ENCODE measurements at regions not wholly inside any gene's neighbourhood (a gene's known extent, or its start where the extent isn't known, plus 50 kb on each side); places are given as distances from the start of the nearest gene placed in this dataset.

DNA sequence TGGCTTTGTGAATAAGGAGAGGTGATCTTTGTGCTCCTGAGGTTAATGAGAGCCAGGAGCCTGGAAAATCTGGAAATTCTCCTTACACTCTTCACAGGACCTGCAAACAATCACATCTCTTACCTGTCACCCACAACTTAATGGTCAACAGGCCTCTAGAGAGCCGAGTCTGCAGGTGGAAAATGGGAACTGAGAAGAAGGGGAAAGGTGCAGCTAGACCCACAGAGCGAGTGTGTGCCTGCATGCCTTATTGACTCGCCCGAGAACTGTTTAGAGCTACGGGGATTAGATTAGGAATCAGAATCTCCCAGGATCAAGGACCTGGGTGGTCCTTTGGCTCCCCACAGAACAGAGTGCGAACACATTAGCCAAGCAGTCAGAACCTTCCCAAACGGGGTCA lies 329.6 kb downstream of the PTEN start:
- no peaks in the 10 kb centered on the region for H3K79me2 ChIP-seq (ENCODE audit: control insufficient read depth, insufficient read depth, low read length)
- no peaks in the 10 kb centered on the region for H4K20me1 ChIP-seq (ENCODE audit: control insufficient read depth, extremely low read depth, insufficient read depth, low read length)
- H2AFZ ChIP-seq (ENCODE audit: control insufficient read depth, low read length): no peak overlapping the region
- no peak overlapping the region for H3K4me3 ChIP-seq (ENCODE audit: control insufficient read depth in 2 of 3, extremely low read depth in 1 of 3, insufficient read depth in 2 of 3, low read depth in 1 of 3, low read length in 3 of 3)
- no peaks in the 10 kb centered on the region for H3K36me3 ChIP-seq (ENCODE audit: control insufficient read depth in 2 of 2, extremely low read depth in 1 of 2, insufficient read depth in 2 of 2, low read length in 2 of 2)
- DNase-seq (ENCODE audit: low read depth, low spot score) (no peak), FAIRE-seq (no peak)
- no peak overlapping the region for H3K9ac ChIP-seq (ENCODE audit: control insufficient read depth, extremely low read depth, insufficient read depth, low read length)
- dilution Hi-C loops (cut with MboI; ENCODE audit: extremely low pct_ligation_motif_present, low sequenced_read_pairs): no loop called here
- no peaks in the 10 kb centered on the region for H3K9me3 ChIP-seq (ENCODE audit: control insufficient read depth, low read depth, low read length)
- H3K4me1 ChIP-seq (ENCODE audit: control insufficient read depth, extremely low read depth, insufficient read depth, low read length): peaks cover 7% of the 10 kb centered on the region
- H3K27ac ChIP-seq (ENCODE audit: control insufficient read depth, insufficient read depth, low read length): no peak overlapping the region
- H3K4me2 ChIP-seq (ENCODE audit: control insufficient read depth, extremely low read depth, insufficient read depth, low read depth, low read length): no peak overlapping the region
- no peaks in the 10 kb centered on the region for H3K9me1 ChIP-seq (ENCODE audit: control insufficient read depth, extremely low read depth, insufficient read depth, low read length)
- no peaks in the 10 kb centered on the region for H3K27me3 ChIP-seq (ENCODE audit: control insufficient read depth, extremely low read depth, insufficient read depth, low read length)
- TF ChIP-seq, protein P1, sequence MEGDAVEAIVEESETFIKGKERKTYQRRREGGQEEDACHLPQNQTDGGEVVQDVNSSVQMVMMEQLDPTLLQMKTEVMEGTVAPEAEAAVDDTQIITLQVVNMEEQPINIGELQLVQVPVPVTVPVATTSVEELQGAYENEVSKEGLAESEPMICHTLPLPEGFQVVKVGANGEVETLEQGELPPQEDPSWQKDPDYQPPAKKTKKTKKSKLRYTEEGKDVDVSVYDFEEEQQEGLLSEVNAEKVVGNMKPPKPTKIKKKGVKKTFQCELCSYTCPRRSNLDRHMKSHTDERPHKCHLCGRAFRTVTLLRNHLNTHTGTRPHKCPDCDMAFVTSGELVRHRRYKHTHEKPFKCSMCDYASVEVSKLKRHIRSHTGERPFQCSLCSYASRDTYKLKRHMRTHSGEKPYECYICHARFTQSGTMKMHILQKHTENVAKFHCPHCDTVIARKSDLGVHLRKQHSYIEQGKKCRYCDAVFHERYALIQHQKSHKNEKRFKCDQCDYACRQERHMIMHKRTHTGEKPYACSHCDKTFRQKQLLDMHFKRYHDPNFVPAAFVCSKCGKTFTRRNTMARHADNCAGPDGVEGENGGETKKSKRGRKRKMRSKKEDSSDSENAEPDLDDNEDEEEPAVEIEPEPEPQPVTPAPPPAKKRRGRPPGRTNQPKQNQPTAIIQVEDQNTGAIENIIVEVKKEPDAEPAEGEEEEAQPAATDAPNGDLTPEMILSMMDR (optimal IDR thresholded peaks at IDR 0.05 in 1 of 3, IDR thresholded peaks at IDR 0.05 in 1 of 3, conservative IDR thresholded peaks at IDR 0.05 in 1 of 3; ENCODE audit: extremely low read depth in 1 of 3, insufficient read depth in 2 of 3, low read length in 3 of 3): no peak
- no peak for TF ChIP-seq EZH2 (IDR thresholded peaks at IDR 0.05; ENCODE audit: low read length)

DNA sequence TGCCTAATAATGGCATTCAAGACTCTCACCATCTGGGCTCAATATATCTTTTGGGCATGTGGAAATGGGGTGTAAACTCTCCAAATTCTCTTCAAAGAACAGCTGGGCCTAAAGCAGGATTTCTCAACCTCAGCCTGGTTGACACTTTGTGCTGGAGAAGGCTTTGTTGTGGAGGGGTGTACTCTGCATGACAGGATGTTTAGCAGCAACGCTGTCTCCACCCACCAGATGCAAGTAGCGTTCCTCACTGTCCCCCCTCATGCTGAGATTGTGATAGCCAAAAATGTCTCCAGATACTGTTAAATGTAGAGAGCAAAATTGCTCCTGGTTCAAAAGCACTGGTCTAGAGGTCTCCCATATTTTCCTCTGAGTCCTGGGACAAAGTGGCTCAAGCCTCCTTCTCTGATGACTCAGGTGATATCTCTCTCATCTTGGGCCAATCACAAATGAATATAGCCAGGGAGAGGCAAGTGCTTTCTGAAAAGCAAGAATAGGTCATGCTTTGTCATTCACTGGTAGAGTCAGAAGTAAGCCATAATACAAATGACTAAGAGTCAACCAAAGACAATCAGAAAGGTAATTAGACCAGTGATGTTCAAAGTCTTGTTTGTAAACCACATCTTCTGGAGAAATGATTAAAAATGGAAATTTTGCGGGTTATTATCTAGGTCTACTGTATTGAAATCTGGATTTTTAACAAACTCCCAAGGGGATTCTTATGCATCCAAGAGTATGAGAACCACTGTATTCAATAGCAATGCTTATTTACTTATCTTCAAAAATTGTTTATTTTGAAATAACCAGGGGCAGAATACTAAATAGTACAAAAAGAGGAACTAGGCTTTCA lies 330.8 kb downstream of the PTEN start:
- DNase-seq (ENCODE audit: low read depth, low spot score) (no peak), FAIRE-seq (peak; percentile 61)
- H2AFZ ChIP-seq (ENCODE audit: control insufficient read depth, low read length): no peak overlapping the region
- H3K9ac ChIP-seq (ENCODE audit: control insufficient read depth, extremely low read depth, insufficient read depth, low read length): no peak overlapping the region
- H3K4me1 ChIP-seq (ENCODE audit: control insufficient read depth, extremely low read depth, insufficient read depth, low read length): peaks cover 13% of the 10 kb centered on the region
- H3K79me2 ChIP-seq (ENCODE audit: control insufficient read depth, insufficient read depth, low read length): no peaks in the 10 kb centered on the region
- no peak for TF ChIP-seq EZH2 (IDR thresholded peaks at IDR 0.05; ENCODE audit: low read length)
- TF ChIP-seq, protein P1 (optimal IDR thresholded peaks at IDR 0.05 in 1 of 3, IDR thresholded peaks at IDR 0.05 in 1 of 3, conservative IDR thresholded peaks at IDR 0.05 in 1 of 3; ENCODE audit: extremely low read depth in 1 of 3, insufficient read depth in 2 of 3, low read length in 3 of 3): no peak
- no peaks in the 10 kb centered on the region for H3K27me3 ChIP-seq (ENCODE audit: control insufficient read depth, extremely low read depth, insufficient read depth, low read length)
- no peaks in the 10 kb centered on the region for H3K9me3 ChIP-seq (ENCODE audit: control insufficient read depth, low read depth, low read length)
- H3K27ac ChIP-seq (ENCODE audit: control insufficient read depth, insufficient read depth, low read length): no peak overlapping the region
- H3K4me2 ChIP-seq (ENCODE audit: control insufficient read depth, extremely low read depth, insufficient read depth, low read depth, low read length): no peak overlapping the region
- no peak overlapping the region for H3K4me3 ChIP-seq (ENCODE audit: control insufficient read depth in 2 of 3, extremely low read depth in 1 of 3, insufficient read depth in 2 of 3, low read depth in 1 of 3, low read length in 3 of 3)
- H3K36me3 ChIP-seq (ENCODE audit: control insufficient read depth in 2 of 2, extremely low read depth in 1 of 2, insufficient read depth in 2 of 2, low read length in 2 of 2): no peaks in the 10 kb centered on the region
- H3K9me1 ChIP-seq (ENCODE audit: control insufficient read depth, extremely low read depth, insufficient read depth, low read length): no peaks in the 10 kb centered on the region
- H4K20me1 ChIP-seq (ENCODE audit: control insufficient read depth, extremely low read depth, insufficient read depth, low read length): no peaks in the 10 kb centered on the region
- dilution Hi-C loops (cut with MboI; ENCODE audit: extremely low pct_ligation_motif_present, low sequenced_read_pairs): no loop called here
